ENCODE measurements at regions not wholly inside any gene's neighbourhood (a gene's known extent, or its start where the extent isn't known, plus 50 kb on each side); places are given as distances from the start of the nearest gene placed in this dataset.

DNA sequence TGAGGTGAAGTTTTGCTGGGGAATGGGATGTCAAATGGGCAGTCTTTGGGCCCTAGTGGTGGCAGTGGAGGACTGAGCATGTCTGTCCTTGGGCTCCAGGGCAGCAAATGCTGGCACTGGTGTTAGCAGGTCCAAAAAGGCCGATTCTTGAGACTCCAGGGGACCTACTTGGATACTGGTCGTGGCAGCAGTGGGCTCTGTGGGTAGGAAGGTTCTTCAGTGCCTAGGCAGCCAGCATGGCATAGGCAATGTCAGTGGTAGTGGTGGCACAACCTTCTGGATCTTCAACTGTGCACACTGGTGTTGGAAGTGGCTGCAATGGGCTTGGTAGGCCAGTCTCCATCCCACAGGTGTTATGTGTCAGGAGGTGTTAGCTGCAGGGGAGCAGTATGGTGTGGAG is 334.7 kb upstream of the KITLG start:
- H3K4me2 ChIP-seq (ENCODE audit: low read length), result no peak overlapping the region
- H2AFZ ChIP-seq, result no peak overlapping the region
- no peaks in the 10 kb centered on the region for H3K79me2 ChIP-seq
- no peak overlapping the region for H3K9ac ChIP-seq
- H3K4me3 ChIP-seq (ENCODE audit: low read depth, low read length), result no peak overlapping the region
- H3K36me3 ChIP-seq (ENCODE audit: control insufficient read depth, insufficient read depth, low read length), result no peaks in the 10 kb centered on the region
- TF ChIP-seq, protein P1, sequence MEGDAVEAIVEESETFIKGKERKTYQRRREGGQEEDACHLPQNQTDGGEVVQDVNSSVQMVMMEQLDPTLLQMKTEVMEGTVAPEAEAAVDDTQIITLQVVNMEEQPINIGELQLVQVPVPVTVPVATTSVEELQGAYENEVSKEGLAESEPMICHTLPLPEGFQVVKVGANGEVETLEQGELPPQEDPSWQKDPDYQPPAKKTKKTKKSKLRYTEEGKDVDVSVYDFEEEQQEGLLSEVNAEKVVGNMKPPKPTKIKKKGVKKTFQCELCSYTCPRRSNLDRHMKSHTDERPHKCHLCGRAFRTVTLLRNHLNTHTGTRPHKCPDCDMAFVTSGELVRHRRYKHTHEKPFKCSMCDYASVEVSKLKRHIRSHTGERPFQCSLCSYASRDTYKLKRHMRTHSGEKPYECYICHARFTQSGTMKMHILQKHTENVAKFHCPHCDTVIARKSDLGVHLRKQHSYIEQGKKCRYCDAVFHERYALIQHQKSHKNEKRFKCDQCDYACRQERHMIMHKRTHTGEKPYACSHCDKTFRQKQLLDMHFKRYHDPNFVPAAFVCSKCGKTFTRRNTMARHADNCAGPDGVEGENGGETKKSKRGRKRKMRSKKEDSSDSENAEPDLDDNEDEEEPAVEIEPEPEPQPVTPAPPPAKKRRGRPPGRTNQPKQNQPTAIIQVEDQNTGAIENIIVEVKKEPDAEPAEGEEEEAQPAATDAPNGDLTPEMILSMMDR (IDR thresholded peaks at IDR 0.05), result no peak
- no peaks in the 10 kb centered on the region for H3K27me3 ChIP-seq (ENCODE audit: control insufficient read depth, insufficient read depth, low read length)
- H3K4me1 ChIP-seq, result no peaks in the 10 kb centered on the region
- no peak overlapping the region for H3K27ac ChIP-seq
- H3K9me3 ChIP-seq (ENCODE audit: control insufficient read depth, low read length), result no peaks in the 10 kb centered on the region

DNA sequence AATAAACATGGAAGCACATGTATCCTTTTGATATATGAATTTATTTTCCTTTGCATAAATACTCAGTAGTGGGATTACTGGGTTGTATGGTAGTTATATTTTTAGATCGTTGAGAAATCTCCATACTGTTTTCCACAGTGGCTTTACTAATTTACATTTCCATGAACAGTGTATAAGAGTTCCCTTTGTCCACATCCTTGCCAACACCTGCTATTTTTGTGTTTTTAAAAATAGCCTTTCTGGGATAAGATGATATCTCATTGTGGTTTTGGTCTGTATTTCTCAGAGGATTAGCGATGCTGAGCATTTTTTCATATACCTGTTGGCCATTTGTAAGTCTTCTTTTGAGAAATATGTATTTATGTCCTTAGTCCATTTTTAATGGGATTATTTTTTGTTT is 329.2 kb upstream of the KITLG start:
- no peak overlapping the region for H3K4me3 ChIP-seq (ENCODE audit: low read depth, low read length)
- no peak overlapping the region for H3K27ac ChIP-seq
- no peaks in the 10 kb centered on the region for H3K79me2 ChIP-seq
- H3K36me3 ChIP-seq (ENCODE audit: control insufficient read depth, insufficient read depth, low read length), result no peaks in the 10 kb centered on the region
- no peaks in the 10 kb centered on the region for H3K9me3 ChIP-seq (ENCODE audit: control insufficient read depth, low read length)
- H3K9ac ChIP-seq, result no peak overlapping the region
- no peaks in the 10 kb centered on the region for H3K4me1 ChIP-seq
- TF ChIP-seq, protein P1 (IDR thresholded peaks at IDR 0.05), result no peak
- H2AFZ ChIP-seq, result no peak overlapping the region
- H3K4me2 ChIP-seq (ENCODE audit: low read length), result no peak overlapping the region
- no peaks in the 10 kb centered on the region for H3K27me3 ChIP-seq (ENCODE audit: control insufficient read depth, insufficient read depth, low read length)

GRCh38 chr12:88908345-88908744 is 328.1 kb upstream of the KITLG start:
- no peak overlapping the region for H2AFZ ChIP-seq
- TF ChIP-seq, protein P1 (IDR thresholded peaks at IDR 0.05), result no peak
- no peaks in the 10 kb centered on the region for H3K4me1 ChIP-seq
- no peak overlapping the region for H3K4me2 ChIP-seq (ENCODE audit: low read length)
- no peak overlapping the region for H3K9ac ChIP-seq
- no peaks in the 10 kb centered on the region for H3K27me3 ChIP-seq (ENCODE audit: control insufficient read depth, insufficient read depth, low read length)
- H3K4me3 ChIP-seq (ENCODE audit: low read depth, low read length), result no peak overlapping the region
- no peaks in the 10 kb centered on the region for H3K9me3 ChIP-seq (ENCODE audit: control insufficient read depth, low read length)
- no peaks in the 10 kb centered on the region for H3K79me2 ChIP-seq
- no peak overlapping the region for H3K27ac ChIP-seq
- H3K36me3 ChIP-seq (ENCODE audit: control insufficient read depth, insufficient read depth, low read length), result no peaks in the 10 kb centered on the region

DNA sequence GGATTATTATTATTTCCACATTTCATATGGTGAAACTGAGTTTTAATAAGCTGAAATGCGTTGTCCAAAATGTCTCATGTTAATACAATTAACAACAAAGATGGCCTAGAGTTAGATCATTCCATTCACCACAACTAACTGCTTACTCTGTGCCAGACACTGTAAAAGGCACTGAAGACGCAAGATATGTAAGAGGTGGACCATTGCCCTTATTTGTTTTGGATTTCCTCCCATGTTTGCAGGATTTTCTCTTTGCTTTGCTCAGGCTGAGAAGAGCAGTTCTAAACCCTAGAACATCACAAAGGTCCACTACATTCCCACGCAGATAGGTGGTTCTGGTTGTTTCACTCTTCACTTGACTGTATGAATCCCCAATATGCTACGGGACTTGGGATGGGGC is 324.4 kb upstream of the KITLG start:
- no peak overlapping the region for H3K9ac ChIP-seq
- no peak overlapping the region for H3K27ac ChIP-seq
- H3K4me3 ChIP-seq (ENCODE audit: low read depth, low read length), result no peak overlapping the region
- no peaks in the 10 kb centered on the region for H3K36me3 ChIP-seq (ENCODE audit: control insufficient read depth, insufficient read depth, low read length)
- H3K27me3 ChIP-seq (ENCODE audit: control insufficient read depth, insufficient read depth, low read length), result no peaks in the 10 kb centered on the region
- no peaks in the 10 kb centered on the region for H3K4me1 ChIP-seq
- TF ChIP-seq, protein P1 (IDR thresholded peaks at IDR 0.05), result no peak
- no peaks in the 10 kb centered on the region for H3K9me3 ChIP-seq (ENCODE audit: control insufficient read depth, low read length)
- no peaks in the 10 kb centered on the region for H3K79me2 ChIP-seq
- no peak overlapping the region for H2AFZ ChIP-seq
- H3K4me2 ChIP-seq (ENCODE audit: low read length), result no peak overlapping the region

GRCh38 chr12:88903333-88903732 is 323.1 kb upstream of the KITLG start:
- TF ChIP-seq, protein P1 (IDR thresholded peaks at IDR 0.05), result no peak
- no peaks in the 10 kb centered on the region for H3K36me3 ChIP-seq (ENCODE audit: control insufficient read depth, insufficient read depth, low read length)

More at GRCh38 chr12:88903333-88903732, 323.1 kb upstream of the KITLG start:
- H3K4me2 ChIP-seq (ENCODE audit: low read length), result no peak overlapping the region
- no peak overlapping the region for H2AFZ ChIP-seq
- no peaks in the 10 kb centered on the region for H3K9me3 ChIP-seq (ENCODE audit: control insufficient read depth, low read length)
- no peak overlapping the region for H3K4me3 ChIP-seq (ENCODE audit: low read depth, low read length)
- no peaks in the 10 kb centered on the region for H3K79me2 ChIP-seq
- H3K9ac ChIP-seq, result no peak overlapping the region
- H3K4me1 ChIP-seq, result no peaks in the 10 kb centered on the region
- H3K27me3 ChIP-seq (ENCODE audit: control insufficient read depth, insufficient read depth, low read length), result no peaks in the 10 kb centered on the region
- no peak overlapping the region for H3K27ac ChIP-seq
